OCI-LY7 (cell line): ENCODE measurements at regions not wholly inside any gene's neighbourhood (a gene's known extent, or its start where the extent isn't known, plus 50 kb on each side); places are given as distances from the start of the nearest gene placed in this dataset.

Experiments
- CTCF ChIP-seq: fragments of 200-600 bp; sonication (generic); conservative IDR thresholded peaks from 2 replicates; pipeline ENCODE4 v1.5.1; 2014; ENCODE audit warnings: mild to moderate bottlenecking, antibody characterized with exemption, low read length, moderate library complexity, mixed read lengths
- EZH2phosphoT487 ChIP-seq: fragments of 200-600 bp; sonication (generic); IDR thresholded peaks from 2 replicates; pipeline ENCODE4 v1.6.1; 2018; ENCODE audit warnings: low read depth, borderline replicate concordance, mild to moderate bottlenecking, mixed run types, antibody characterized with exemption, low read length, moderate library complexity, mixed read lengths

- TF ChIP-seq CTCF (no peak), EZH2phosphoT487 (no peak)
These were observed 299.9 kb downstream of the PRDM5 start for GRCh38 chr4:120622601-120623000.
